ENCODE measurements at regions not wholly inside any gene's neighbourhood (a gene's known extent, or its start where the extent isn't known, plus 50 kb on each side); places are given as distances from the start of the nearest gene placed in this dataset.

DNA sequence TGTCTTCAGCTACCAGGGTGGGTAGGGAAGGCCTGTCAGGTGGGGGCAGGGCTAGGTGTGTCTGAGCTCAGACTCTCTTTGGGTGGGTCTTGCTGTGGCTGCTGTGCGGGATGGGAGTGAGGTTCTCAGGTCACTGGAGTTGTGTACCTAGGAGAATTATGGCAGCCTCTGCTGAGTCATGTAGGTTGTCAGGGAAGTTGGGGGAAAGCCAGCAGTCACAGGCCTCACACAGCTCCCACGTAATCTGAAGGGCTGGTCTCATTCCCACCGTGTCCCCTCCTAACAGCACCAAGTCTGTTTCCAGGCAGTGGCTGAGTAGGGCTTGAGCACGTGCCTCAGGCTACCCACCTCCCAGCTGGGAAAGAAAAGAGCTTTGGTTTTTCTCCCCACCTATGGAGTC is 67.0 kb downstream of the CHCHD4 start:
- Histone ChIP-seq H3K4me1 (replicated peaks) (no peaks in the 10 kb centered on the region), H3K4me3 (no peak overlapping the region), H3K27ac (no peak overlapping the region), H3K36me3 (no peaks in the 10 kb centered on the region), H3K9me3 (no peaks in the 10 kb centered on the region), H3K27me3 (replicated peaks; ENCODE audit: insufficient read depth) (no peaks in the 10 kb centered on the region)
- DNase-seq (ENCODE audit: low spot score) = no peak
- TF ChIP-seq, protein P1, sequence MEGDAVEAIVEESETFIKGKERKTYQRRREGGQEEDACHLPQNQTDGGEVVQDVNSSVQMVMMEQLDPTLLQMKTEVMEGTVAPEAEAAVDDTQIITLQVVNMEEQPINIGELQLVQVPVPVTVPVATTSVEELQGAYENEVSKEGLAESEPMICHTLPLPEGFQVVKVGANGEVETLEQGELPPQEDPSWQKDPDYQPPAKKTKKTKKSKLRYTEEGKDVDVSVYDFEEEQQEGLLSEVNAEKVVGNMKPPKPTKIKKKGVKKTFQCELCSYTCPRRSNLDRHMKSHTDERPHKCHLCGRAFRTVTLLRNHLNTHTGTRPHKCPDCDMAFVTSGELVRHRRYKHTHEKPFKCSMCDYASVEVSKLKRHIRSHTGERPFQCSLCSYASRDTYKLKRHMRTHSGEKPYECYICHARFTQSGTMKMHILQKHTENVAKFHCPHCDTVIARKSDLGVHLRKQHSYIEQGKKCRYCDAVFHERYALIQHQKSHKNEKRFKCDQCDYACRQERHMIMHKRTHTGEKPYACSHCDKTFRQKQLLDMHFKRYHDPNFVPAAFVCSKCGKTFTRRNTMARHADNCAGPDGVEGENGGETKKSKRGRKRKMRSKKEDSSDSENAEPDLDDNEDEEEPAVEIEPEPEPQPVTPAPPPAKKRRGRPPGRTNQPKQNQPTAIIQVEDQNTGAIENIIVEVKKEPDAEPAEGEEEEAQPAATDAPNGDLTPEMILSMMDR (IDR thresholded peaks at IDR 0.05) = no peak
- TF ChIP-seq POLR2AphosphoS5 (IDR thresholded peaks at IDR 0.05) (no peak), POLR2A (IDR thresholded peaks at IDR 0.05) (no peak)
- intact Hi-C loops (cut with DNase I) = no loop called here
- WGBS = 92% methylated on average over 3 of the region's 4 CpGs

DNA sequence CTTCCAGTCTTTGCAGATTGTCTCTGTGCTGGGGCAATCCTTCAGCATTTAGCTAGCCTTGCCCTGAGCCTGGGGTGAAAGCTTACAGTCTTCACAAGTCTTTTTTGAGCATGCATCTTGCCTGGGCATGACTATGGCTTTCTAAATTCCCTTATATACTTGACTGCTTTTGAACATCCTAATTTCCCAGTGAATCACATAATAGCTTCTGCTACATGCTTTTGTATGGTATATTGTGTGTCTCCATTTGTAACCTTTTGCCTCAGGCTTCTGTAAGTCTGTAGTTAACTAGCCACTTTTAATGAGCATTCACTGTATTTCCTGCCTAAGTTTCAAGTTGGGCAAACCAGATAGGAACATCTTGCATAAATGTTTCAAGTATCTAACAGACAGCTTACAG is 76.8 kb downstream of the CHCHD4 start:
- H3K4me3 ChIP-seq = no peak overlapping the region
- no peaks in the 10 kb centered on the region for H3K36me3 ChIP-seq
- intact Hi-C loops (cut with DNase I) = no loop called here
- H3K4me1 ChIP-seq (replicated peaks) = no peaks in the 10 kb centered on the region
- H3K9me3 ChIP-seq = no peaks in the 10 kb centered on the region
- H3K27me3 ChIP-seq (replicated peaks; ENCODE audit: insufficient read depth) = no peaks in the 10 kb centered on the region
- H3K27ac ChIP-seq = no peak overlapping the region
- no peak for DNase-seq (ENCODE audit: low spot score)
- TF ChIP-seq POLR2A (IDR thresholded peaks at IDR 0.05) = no peak
- TF ChIP-seq POLR2AphosphoS5 (IDR thresholded peaks at IDR 0.05) = no peak
- TF ChIP-seq, protein P1 (IDR thresholded peaks at IDR 0.05) = no peak

DNA sequence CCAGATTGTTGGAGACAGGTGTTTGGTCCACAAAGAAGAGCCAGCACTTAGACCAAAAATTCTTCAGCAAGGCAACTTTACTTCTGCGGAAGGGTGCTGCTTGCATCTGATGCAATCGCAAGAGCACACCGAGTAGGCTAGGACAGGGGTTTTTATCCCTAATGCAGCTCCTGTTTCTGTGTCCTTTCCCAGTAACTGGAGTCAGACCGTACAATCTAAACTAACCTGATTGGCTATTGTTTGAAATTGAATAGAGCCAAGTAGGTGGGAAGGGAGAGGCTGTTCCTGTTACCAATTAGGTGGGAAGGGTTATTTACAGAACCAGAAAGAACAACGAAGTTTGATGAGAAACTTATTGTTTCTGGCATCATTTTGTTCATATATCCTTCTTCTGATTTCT is 77.6 kb downstream of the CHCHD4 start:
- no peak overlapping the region for H3K27ac ChIP-seq
- no peak for DNase-seq (ENCODE audit: low spot score)
- H3K4me3 ChIP-seq = no peak overlapping the region
- 54% methylated on average over 5 of the region's 5 CpGs for WGBS
- TF ChIP-seq POLR2AphosphoS5 (IDR thresholded peaks at IDR 0.05) (no peak), POLR2A (IDR thresholded peaks at IDR 0.05) (no peak)
- TF ChIP-seq, protein P1 (IDR thresholded peaks at IDR 0.05) = no peak
- H3K36me3 ChIP-seq = no peaks in the 10 kb centered on the region
- no peaks in the 10 kb centered on the region for H3K27me3 ChIP-seq (replicated peaks; ENCODE audit: insufficient read depth)
- no peaks in the 10 kb centered on the region for H3K9me3 ChIP-seq
- intact Hi-C loops (cut with DNase I) = no loop called here
- no peaks in the 10 kb centered on the region for H3K4me1 ChIP-seq (replicated peaks)

DNA sequence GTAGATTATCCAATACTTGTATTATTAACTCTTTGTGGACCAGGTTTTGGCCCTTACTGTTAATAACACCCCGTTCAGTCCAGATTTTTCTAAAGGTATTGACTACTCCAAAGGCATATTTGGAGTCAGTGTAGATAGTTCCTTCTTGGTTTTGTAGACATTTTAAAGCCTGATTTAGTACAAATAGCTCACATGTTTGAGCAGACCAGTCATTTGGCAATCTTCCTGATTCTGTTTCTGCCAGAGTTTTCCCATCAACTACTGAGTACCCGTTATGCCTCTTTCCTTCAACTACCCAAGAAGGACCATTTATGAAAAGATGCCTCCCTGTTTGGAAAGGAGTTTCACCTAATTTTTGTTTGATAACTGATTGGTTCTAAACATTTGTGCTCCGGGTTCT is 82.0 kb downstream of the CHCHD4 start:
- WGBS = 53% methylated on average over 3 of the region's 3 CpGs
- TF ChIP-seq POLR2A (IDR thresholded peaks at IDR 0.05) (no peak), POLR2AphosphoS5 (IDR thresholded peaks at IDR 0.05) (no peak)
- TF ChIP-seq, protein P1 (IDR thresholded peaks at IDR 0.05) = no peak
- intact Hi-C loops (cut with DNase I) = no loop called here
- no peaks in the 10 kb centered on the region for H3K9me3 ChIP-seq
- H3K4me3 ChIP-seq = no peak overlapping the region
- no peaks in the 10 kb centered on the region for H3K36me3 ChIP-seq
- H3K4me1 ChIP-seq (replicated peaks) = no peaks in the 10 kb centered on the region
- no peak for DNase-seq (ENCODE audit: low spot score)
- H3K27ac ChIP-seq = no peak overlapping the region
- H3K27me3 ChIP-seq (replicated peaks; ENCODE audit: insufficient read depth) = no peaks in the 10 kb centered on the region

DNA sequence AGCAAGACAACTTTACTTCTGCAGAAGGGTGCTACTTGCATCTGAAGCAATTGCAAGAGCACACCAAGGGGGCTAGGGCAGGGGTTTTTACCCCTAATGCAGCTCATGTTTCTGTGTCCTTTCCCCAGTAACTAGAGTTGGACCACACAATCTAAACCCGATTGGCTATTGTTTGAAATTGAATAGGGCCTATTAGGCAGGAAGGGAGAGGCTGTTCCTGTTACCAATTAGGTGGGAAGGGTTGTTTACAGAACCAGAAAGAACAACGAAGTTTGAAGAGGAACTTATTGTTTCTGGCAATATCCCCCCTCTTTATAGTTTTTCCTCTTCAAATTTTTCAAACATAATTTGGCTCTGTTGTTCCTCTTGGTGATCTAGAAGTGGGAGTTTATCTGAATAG is 85.5 kb downstream of the CHCHD4 start:
- 31% methylated on average over 2 of the region's 2 CpGs for WGBS

More for the DNA sequence above, 85.5 kb downstream of the CHCHD4 start:
- no peak overlapping the region for H3K4me3 ChIP-seq
- intact Hi-C loops (cut with DNase I) = no loop called here
- H3K4me1 ChIP-seq (replicated peaks) = no peaks in the 10 kb centered on the region
- H3K27me3 ChIP-seq (replicated peaks; ENCODE audit: insufficient read depth) = no peaks in the 10 kb centered on the region
- DNase-seq (ENCODE audit: low spot score) = no peak
- TF ChIP-seq POLR2AphosphoS5 (IDR thresholded peaks at IDR 0.05) (no peak), POLR2A (IDR thresholded peaks at IDR 0.05) (no peak)
- TF ChIP-seq, protein P1 (IDR thresholded peaks at IDR 0.05) = no peak
- no peaks in the 10 kb centered on the region for H3K36me3 ChIP-seq
- no peaks in the 10 kb centered on the region for H3K9me3 ChIP-seq
- H3K27ac ChIP-seq = no peak overlapping the region
